AG10803 (cell line): ENCODE measurements at regions not wholly inside any gene's neighbourhood (a gene's known extent, or its start where the extent isn't known, plus 50 kb on each side); places are given as distances from the start of the nearest gene placed in this dataset.
"Not testable (repeated sequence)": the region's sequence is repeated elsewhere in the genome, so short reads cannot be mapped to it uniquely, and the experiment has no call there.

Source experiments
- DNase-seq: peaks from one replicate; pipeline ENCODE4 v3.0.0; 2010; ENCODE audit warnings: low read depth
- H3K4me3 ChIP-seq: 2 replicates; pipeline ENCODE4 v1.5.1; 2011; ENCODE audit warnings: mild to moderate bottlenecking, low read length, control low read depth
- TF ChIP-seq, protein P1 (sequence below): conservative IDR thresholded peaks from 2 replicates; pipeline ENCODE4 v1.5.1; 2011; ENCODE audit warnings: mild to moderate bottlenecking, low read length, control low read depth, inconsistent platforms

DNA sequence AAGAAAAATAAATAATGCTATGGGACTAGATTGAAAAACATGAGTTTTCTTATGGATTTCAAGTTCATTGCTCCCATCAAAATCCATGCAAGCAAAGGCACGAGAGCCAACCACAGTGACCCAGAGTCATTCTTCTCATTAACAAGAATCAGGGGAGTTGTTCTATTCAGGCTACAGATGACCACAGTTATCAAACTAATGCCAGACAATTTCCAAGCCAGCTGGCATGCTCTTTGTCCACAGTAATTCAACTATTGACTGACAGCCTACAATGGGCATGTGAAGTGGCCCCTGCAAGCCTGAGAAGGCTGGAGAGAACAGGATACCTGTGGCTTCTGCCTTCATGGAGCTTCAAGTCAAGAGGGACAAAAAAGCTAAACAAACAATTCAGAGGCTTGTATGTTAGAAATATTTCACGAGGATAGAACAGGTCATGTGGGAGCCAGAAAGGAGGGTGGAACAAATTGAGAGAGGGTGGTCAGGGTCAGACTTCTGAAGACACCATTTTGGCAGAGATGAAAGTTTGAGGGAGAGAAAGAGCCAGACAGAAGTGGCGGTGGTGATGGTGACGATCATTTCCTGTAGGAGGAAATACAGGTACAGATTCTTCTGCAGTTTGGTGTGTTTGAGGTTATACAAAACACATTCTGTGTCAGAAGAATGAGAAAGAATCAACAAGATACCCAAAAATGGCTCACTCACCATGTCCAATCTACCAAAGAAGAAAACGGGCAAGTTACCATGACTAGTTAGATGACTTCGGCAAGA is 732.4 kb downstream of the RNF144A start:
- TF ChIP-seq, protein P1, sequence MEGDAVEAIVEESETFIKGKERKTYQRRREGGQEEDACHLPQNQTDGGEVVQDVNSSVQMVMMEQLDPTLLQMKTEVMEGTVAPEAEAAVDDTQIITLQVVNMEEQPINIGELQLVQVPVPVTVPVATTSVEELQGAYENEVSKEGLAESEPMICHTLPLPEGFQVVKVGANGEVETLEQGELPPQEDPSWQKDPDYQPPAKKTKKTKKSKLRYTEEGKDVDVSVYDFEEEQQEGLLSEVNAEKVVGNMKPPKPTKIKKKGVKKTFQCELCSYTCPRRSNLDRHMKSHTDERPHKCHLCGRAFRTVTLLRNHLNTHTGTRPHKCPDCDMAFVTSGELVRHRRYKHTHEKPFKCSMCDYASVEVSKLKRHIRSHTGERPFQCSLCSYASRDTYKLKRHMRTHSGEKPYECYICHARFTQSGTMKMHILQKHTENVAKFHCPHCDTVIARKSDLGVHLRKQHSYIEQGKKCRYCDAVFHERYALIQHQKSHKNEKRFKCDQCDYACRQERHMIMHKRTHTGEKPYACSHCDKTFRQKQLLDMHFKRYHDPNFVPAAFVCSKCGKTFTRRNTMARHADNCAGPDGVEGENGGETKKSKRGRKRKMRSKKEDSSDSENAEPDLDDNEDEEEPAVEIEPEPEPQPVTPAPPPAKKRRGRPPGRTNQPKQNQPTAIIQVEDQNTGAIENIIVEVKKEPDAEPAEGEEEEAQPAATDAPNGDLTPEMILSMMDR: no peak
- DNase-seq: no peak
- H3K4me3 ChIP-seq: no peak overlapping the region

DNA sequence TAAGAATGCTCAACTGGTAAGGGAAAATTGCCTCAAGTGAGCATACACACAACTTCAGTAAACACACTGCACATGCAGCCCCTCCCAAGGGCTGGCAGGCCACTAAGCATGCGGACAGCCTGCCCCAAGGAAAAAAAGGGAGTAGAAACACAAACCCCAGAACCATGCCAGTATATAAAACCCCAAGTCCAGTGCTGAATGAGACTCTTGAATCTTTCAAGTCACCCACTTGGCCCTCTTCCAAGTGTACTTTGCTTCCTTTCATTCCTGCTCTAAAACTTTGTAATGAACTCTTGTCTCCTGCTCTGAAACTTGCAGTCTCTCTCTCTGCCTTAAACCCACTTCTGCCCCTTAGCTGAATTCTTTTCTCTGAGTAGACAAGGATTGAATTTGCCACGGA is 736.4 kb downstream of the RNF144A start:
- DNase-seq: no peak
- TF ChIP-seq, protein P1: no peak
- no peak overlapping the region for H3K4me3 ChIP-seq

DNA sequence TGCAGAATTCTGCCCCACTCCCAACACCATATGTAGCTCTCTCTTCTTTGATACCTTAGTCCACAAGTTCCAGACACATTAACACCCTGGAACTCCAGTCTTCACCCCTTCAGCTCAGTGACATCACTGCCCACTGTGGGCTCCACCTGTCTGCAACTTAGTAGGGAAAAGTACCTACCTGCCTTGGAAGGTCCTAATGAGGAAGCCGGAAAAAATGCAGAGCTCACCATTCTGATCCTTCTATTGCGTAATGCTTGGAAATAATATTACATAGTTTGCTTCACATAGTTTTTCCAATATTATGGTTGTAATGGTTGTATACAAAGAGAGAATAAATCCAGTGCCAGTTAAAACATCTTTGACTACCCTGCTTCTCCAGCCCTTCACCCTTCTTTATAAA is 738.4 kb downstream of the RNF144A start:
- TF ChIP-seq, protein P1: no peak
- DNase-seq: no peak
- no peak overlapping the region for H3K4me3 ChIP-seq

DNA sequence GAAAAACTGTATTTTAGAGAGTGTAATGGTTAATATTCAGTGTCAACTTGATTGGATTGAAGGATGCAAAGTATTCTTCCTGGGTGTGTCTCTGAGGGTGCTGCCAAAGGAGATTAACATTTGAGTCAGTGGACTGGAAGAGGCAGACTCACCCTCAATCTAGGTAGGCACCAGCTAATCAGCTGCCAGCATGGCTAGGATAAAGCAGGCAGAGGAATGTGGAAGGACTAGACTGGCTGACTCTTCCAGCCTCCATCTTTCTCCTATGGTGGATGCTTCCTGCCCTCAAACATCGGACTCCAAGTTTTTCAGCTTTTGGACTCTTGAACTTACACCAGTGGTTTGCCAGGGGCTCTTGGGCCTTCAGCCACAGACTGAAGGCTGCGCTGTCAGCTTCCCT is 740.3 kb downstream of the RNF144A start:
- not testable (repeated sequence) for DNase-seq, H3K4me3 ChIP-seq

DNA sequence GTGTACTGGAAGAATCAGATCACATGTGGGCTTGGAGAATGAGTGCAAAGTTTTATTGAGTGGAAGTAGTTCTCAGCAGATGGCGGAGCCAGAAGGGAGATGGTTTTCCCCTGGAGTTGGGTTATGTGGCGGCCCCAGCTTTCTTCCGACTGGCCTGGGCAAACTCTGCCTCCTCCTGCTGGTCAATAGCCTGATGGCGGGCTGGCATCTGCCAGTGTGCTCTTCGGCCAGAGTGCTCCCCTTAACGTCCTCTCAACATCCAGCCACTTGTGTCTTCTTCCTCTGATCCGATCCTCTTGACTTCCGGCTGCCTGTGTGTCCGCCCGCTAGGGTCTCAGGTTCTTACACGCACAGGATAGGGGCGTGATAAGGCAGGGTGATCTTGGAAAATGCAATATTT is 741.3 kb downstream of the RNF144A start:
- DNase-seq: no peak
- H3K4me3 ChIP-seq: no peak overlapping the region
- TF ChIP-seq, protein P1: no peak

DNA sequence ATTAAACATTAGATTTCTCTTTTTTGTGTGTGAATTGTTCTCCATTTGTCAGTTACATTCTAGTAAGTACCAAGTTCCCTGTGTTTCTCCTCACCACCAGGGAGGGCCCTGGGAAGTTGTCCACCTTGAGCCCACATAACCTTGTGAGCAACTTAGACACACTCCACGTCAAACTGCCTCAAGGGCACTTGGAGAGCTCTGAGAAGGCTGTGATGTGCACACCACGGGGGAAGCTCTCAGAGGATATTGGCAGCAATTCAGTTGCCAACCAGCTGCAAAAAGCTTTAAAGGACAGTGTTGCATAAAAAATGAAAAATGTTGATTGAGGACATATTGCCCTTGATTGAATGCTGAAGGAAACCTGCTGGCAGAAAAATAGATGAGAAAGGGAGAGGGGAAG is 743.6 kb downstream of the RNF144A start:
- DNase-seq: no peak
- H3K4me3 ChIP-seq: no peak overlapping the region
- TF ChIP-seq, protein P1: no peak

DNA sequence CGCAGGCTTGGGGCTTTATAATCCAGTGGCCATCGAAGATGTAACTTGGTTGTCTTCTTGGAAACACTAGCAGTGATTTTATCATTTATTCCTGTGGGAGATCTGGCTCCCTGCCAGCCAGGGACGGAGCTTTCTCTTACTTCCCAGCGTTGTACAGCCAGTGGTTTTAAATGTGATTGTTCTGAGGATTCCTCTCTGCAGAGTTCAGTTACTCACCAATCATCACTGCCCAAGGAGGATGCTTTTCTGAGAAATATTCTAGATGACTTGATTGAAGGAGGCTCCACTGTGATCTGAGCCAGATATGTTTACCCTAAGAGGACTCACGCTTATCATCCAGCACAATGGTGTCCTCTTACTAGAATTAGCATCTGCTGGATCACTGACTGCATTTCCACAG is 744.3 kb downstream of the RNF144A start:
- no peak for DNase-seq
- TF ChIP-seq, protein P1: no peak
- no peak overlapping the region for H3K4me3 ChIP-seq
